Fibroblast of upper back skin (primary cell): ENCODE measurements at regions not wholly inside any gene's neighbourhood (a gene's known extent, or its start where the extent isn't known, plus 50 kb on each side); places are given as distances from the start of the nearest gene placed in this dataset.
A peak's percentile ranks its signal among the peaks of the same experiment; 100 is the strongest.
"Not testable (repeated sequence)": the region's sequence is repeated elsewhere in the genome, so short reads cannot be mapped to it uniquely, and the experiment has no call there.

Experiments
- DNase-seq: peaks from one replicate; pipeline ENCODE4 v3.0.0-alpha.2; 2013

GRCh38 chr14:71333705-71334104 lies 426.4 kb downstream of the PCNX1 start:
- DNase-seq: no peak

GRCh38 chr14:71336489-71337192 lies 429.4 kb downstream of the PCNX1 start:
- no peak for DNase-seq

- DNase-seq: no peak
Observed at GRCh38 chr14:71338153-71338552, 430.9 kb downstream of the PCNX1 start.

GRCh38 chr14:71339650-71340415 lies 432.6 kb downstream of the PCNX1 start:
- DNase-seq: no peak

GRCh38 chr14:71341156-71341555 lies 433.9 kb downstream of the PCNX1 start:
- DNase-seq: no peak

- no peak for DNase-seq
Observed at GRCh38 chr14:71343724-71344123, 436.5 kb downstream of the PCNX1 start.

- DNase-seq: no peak
Observed at GRCh38 chr14:71344506-71344905, 437.2 kb downstream of the PCNX1 start.

GRCh38 chr14:71346685-71347084 lies 439.4 kb downstream of the PCNX1 start:
- DNase-seq: no peak

GRCh38 chr14:71348394-71348793 lies 441.1 kb downstream of the PCNX1 start:
- no peak for DNase-seq

- no peak for DNase-seq
Observed at GRCh38 chr14:71348817-71349216, 441.6 kb downstream of the PCNX1 start.

- DNase-seq: no peak
Observed at GRCh38 chr14:71354142-71354541, 446.9 kb downstream of the PCNX1 start.

GRCh38 chr14:71354801-71355200 lies 447.5 kb downstream of the PCNX1 start:
- DNase-seq: peak; percentile 22

GRCh38 chr14:71355324-71356201 lies 448.3 kb downstream of the PCNX1 start:
- DNase-seq: peak; percentile 84

- no peak for DNase-seq
Observed at GRCh38 chr14:71358209-71358931, 451.1 kb downstream of the PCNX1 start.

GRCh38 chr14:71358932-71359421 lies 451.7 kb downstream of the PCNX1 start:
- not testable (repeated sequence) for DNase-seq

GRCh38 chr14:71359823-71360222 lies 452.6 kb downstream of the PCNX1 start:
- DNase-seq: no peak

- no peak for DNase-seq
Observed at GRCh38 chr14:71361336-71361735, 454.1 kb downstream of the PCNX1 start.

- no peak for DNase-seq
Observed at GRCh38 chr14:71361874-71362273, 454.6 kb downstream of the PCNX1 start.

- no peak for DNase-seq
Observed at GRCh38 chr14:71362282-71362681, 455.0 kb downstream of the PCNX1 start.

- DNase-seq: peak; percentile 78
Observed at GRCh38 chr14:71362920-71363584, 455.8 kb downstream of the PCNX1 start.

GRCh38 chr14:71363946-71364925 lies 457.0 kb downstream of the PCNX1 start:
- DNase-seq: peak; percentile 53
